ENCODE measurements at regions not wholly inside any gene's neighbourhood (a gene's known extent, or its start where the extent isn't known, plus 50 kb on each side); places are given as distances from the start of the nearest gene placed in this dataset.

DNA sequence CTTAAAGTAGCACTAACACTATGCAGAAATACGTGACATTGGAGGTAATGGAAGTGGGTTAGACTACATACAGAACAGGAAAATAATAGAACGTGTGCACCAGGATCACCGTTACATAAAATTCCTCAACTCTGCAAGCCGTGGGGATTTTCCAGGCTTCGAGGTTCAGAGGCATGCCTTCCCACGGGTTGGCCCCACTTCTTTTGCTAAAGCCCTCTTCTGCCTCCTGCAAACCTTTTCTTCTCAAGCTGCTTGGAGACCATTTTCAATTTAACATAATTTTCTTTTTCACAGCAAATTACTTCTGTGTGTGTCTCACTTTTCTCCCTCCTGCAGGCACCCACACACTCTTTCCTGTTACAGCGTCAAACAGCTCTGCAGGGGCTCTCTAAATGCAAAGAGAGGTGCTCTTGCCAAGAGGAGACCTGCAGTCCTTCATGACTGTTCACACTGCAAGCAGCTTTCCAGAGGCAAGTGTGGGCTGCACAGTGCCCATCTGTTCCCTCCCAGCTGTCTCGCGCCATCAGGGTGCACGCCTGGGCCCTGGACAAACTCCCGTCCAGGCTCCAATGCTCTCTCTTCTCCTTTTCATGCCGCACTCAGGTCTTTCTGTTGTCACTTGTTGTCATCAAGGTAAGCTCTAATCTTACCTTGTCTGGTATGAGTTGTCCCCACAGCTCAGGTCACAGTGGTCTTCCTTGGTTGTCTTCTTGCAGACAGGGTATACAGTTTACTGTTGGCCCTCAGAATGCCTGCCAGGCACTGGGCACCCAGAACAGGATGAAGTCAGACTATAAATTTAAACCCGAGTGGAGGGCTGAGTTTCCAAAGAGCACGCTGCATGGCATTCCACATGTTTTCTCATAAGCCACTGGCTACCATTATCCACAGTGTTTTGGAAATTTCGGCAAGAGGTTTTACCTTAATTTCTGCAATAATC, 164.8 kb upstream of the GGTLC1 start:
- Histone ChIP-seq H3K27ac (ENCODE audit: insufficient read depth, low read length, poor library complexity, severe bottlenecking) (no peak overlapping the region), H3K4me3 (ENCODE audit: insufficient read depth, low read depth, low read length, poor library complexity, severe bottlenecking) (no peak overlapping the region), H3K27me3 (replicated peaks; ENCODE audit: control insufficient read depth, insufficient read depth, low read length, poor library complexity, severe bottlenecking) (no peaks in the 10 kb centered on the region), H3K36me3 (ENCODE audit: control insufficient read depth, insufficient read depth, low read length) (no peaks in the 10 kb centered on the region), H3K9me3 (ENCODE audit: control insufficient read depth, low read length) (no peaks in the 10 kb centered on the region), H3K4me1 (ENCODE audit: control insufficient read depth, insufficient read depth, low read length, poor library complexity, severe bottlenecking) (no peaks in the 10 kb centered on the region)
- no peak for DNase-seq

DNA sequence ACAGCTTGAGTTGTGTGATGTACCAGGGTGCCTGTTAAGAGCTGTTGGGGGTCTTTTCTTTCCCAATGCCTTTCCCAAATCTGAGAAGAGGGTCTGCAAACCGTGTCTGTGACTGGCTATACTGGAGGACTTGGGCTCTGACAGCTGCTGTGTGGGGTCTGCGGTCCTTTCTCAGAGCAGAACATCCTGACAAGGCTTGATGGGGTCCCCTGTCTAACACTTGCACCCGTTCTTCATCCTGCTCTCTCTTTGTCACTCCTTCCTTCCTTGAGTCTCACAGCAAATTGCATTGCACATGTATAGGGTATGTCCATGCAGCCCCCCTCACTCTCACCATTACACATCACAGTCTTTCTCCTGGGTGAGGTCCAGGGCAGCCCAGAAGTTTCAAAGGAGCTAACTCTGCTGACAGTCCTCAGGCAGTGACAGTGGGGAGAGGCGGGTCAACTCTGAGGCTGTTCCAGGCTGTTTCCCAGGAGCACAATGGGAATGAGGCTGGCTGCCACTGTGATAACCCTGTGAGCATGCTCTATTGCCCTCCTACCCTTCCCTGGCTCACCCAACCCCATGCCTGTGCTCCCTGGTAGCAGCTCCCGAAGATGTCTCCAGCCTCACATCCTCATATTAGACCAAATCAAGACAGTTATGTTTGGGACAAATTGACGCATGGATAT, 163.2 kb upstream of the GGTLC1 start:
- no peaks in the 10 kb centered on the region for H3K27me3 ChIP-seq (replicated peaks; ENCODE audit: control insufficient read depth, insufficient read depth, low read length, poor library complexity, severe bottlenecking)
- H3K36me3 ChIP-seq (ENCODE audit: control insufficient read depth, insufficient read depth, low read length): no peaks in the 10 kb centered on the region
- H3K9me3 ChIP-seq (ENCODE audit: control insufficient read depth, low read length): no peaks in the 10 kb centered on the region
- DNase-seq: no peak
- no peak overlapping the region for H3K4me3 ChIP-seq (ENCODE audit: insufficient read depth, low read depth, low read length, poor library complexity, severe bottlenecking)
- H3K27ac ChIP-seq (ENCODE audit: insufficient read depth, low read length, poor library complexity, severe bottlenecking): no peak overlapping the region
- no peaks in the 10 kb centered on the region for H3K4me1 ChIP-seq (ENCODE audit: control insufficient read depth, insufficient read depth, low read length, poor library complexity, severe bottlenecking)

DNA sequence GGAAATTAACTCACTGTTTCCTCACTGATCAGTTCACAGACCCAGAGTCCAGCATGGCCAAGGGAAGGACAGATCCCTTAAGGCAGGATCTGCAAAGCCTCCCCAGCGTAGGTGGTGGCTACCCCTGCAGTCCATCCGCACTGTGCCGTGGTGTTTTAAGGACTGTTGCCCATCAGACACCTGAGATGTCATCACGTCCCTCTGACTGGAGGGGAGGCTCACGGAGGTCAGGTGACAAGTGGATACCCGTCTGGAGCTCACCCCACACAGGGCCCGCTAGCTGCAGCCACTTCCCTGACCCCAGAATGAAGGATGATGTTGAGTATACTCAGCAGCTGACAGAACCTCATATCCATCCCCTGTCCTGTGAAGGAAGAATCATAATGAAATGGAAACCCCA, 161.8 kb upstream of the GGTLC1 start:
- Histone ChIP-seq H3K27me3 (replicated peaks; ENCODE audit: control insufficient read depth, insufficient read depth, low read length, poor library complexity, severe bottlenecking) (no peaks in the 10 kb centered on the region), H3K27ac (ENCODE audit: insufficient read depth, low read length, poor library complexity, severe bottlenecking) (no peak overlapping the region), H3K4me1 (ENCODE audit: control insufficient read depth, insufficient read depth, low read length, poor library complexity, severe bottlenecking) (no peaks in the 10 kb centered on the region), H3K36me3 (ENCODE audit: control insufficient read depth, insufficient read depth, low read length) (no peaks in the 10 kb centered on the region), H3K9me3 (ENCODE audit: control insufficient read depth, low read length) (no peaks in the 10 kb centered on the region), H3K4me3 (ENCODE audit: insufficient read depth, low read depth, low read length, poor library complexity, severe bottlenecking) (no peak overlapping the region)
- DNase-seq: no peak

DNA sequence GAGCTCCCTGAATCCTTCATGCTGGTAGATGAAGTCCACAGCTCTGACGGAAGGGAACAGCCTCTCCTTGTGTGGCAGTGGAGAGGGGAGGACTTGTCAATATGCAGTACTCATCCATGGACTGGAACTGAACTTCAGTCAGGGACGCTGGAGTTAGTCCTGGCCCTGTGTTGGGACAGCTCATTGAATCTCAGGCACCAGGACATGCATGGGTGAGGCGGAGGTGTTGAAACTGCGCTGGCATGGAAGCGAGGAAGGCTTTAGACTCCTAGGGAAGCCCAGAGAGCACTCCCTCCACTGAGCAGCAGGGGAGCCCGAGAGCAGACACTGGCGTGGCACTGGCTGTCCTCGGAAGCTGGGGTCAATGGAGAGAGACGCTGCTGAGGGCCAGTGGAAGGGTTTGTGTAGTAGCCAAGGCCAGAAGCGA, 161.3 kb upstream of the GGTLC1 start:
- Histone ChIP-seq H3K36me3 (ENCODE audit: control insufficient read depth, insufficient read depth, low read length) (no peaks in the 10 kb centered on the region), H3K27me3 (replicated peaks; ENCODE audit: control insufficient read depth, insufficient read depth, low read length, poor library complexity, severe bottlenecking) (no peaks in the 10 kb centered on the region), H3K9me3 (ENCODE audit: control insufficient read depth, low read length) (no peaks in the 10 kb centered on the region), H3K27ac (ENCODE audit: insufficient read depth, low read length, poor library complexity, severe bottlenecking) (no peak overlapping the region), H3K4me1 (ENCODE audit: control insufficient read depth, insufficient read depth, low read length, poor library complexity, severe bottlenecking) (no peaks in the 10 kb centered on the region), H3K4me3 (ENCODE audit: insufficient read depth, low read depth, low read length, poor library complexity, severe bottlenecking) (no peak overlapping the region)
- no peak for DNase-seq

DNA sequence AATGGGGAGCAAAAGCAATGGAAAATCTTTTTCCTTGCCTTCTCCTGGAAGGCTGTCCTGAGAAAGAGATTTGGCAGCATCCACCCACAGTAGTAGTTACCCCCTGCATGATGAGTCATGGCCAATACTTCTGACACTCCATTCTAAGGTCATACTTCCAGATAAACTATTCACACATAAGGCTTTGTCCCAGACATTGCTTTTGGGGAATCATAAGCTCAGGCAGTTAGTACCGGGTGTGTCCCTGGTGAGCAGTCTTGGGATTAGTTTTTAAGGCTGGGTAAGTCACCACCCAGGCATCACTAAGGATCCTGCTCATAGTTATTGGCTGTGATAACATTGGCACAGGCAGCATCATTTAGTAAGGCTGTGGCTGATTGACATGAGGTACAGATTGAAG, 160.6 kb upstream of the GGTLC1 start:
- Histone ChIP-seq H3K36me3 (ENCODE audit: control insufficient read depth, insufficient read depth, low read length) (no peaks in the 10 kb centered on the region), H3K4me3 (ENCODE audit: insufficient read depth, low read depth, low read length, poor library complexity, severe bottlenecking) (no peak overlapping the region), H3K4me1 (ENCODE audit: control insufficient read depth, insufficient read depth, low read length, poor library complexity, severe bottlenecking) (no peaks in the 10 kb centered on the region), H3K27ac (ENCODE audit: insufficient read depth, low read length, poor library complexity, severe bottlenecking) (no peak overlapping the region), H3K9me3 (ENCODE audit: control insufficient read depth, low read length) (no peaks in the 10 kb centered on the region), H3K27me3 (replicated peaks; ENCODE audit: control insufficient read depth, insufficient read depth, low read length, poor library complexity, severe bottlenecking) (no peaks in the 10 kb centered on the region)
- DNase-seq: no peak

DNA sequence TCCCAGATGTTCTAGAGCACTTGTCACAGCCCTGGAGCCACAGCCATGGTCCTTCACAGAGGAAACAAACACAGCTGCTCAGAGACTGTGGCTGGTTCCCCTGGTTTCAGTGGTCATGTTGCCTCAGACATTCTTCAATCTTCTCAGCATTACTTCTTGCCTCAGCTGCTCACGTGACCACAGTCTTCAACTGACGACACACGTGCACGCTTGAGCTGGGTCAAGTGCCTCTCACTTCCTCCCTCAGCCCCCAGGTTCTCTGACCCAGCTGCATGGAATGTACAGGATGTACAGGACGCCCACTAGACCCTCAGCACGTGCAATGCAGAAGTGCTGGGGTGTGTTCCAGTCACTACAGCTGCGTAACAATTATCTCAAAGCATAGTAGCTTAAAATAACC, 159.8 kb upstream of the GGTLC1 start:
- no peak for DNase-seq
- Histone ChIP-seq H3K27ac (ENCODE audit: insufficient read depth, low read length, poor library complexity, severe bottlenecking) (no peak overlapping the region), H3K27me3 (replicated peaks; ENCODE audit: control insufficient read depth, insufficient read depth, low read length, poor library complexity, severe bottlenecking) (no peaks in the 10 kb centered on the region), H3K9me3 (ENCODE audit: control insufficient read depth, low read length) (no peaks in the 10 kb centered on the region), H3K36me3 (ENCODE audit: control insufficient read depth, insufficient read depth, low read length) (no peaks in the 10 kb centered on the region), H3K4me1 (ENCODE audit: control insufficient read depth, insufficient read depth, low read length, poor library complexity, severe bottlenecking) (no peaks in the 10 kb centered on the region), H3K4me3 (ENCODE audit: insufficient read depth, low read depth, low read length, poor library complexity, severe bottlenecking) (no peak overlapping the region)

DNA sequence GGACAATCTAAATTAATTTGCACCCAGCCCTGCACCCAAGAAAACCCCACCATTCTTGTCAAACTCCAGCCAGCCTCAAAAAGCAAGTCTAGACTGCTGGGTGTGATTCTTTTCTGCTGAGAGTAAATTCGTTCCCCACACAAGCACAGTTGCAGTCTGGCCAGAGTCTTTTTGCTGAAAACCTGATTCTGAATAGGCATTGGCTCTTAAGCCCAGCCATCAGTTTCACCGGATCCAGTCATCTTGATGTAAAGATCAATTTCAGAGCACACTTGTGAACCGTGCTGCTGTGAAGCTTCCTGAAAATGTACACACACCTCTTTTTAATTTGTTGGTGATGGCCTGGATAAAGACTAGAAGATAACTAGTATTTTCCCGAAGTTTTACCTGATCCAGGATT, 159.4 kb upstream of the GGTLC1 start:
- Histone ChIP-seq H3K27ac (ENCODE audit: insufficient read depth, low read length, poor library complexity, severe bottlenecking) (no peak overlapping the region), H3K27me3 (replicated peaks; ENCODE audit: control insufficient read depth, insufficient read depth, low read length, poor library complexity, severe bottlenecking) (no peaks in the 10 kb centered on the region), H3K36me3 (ENCODE audit: control insufficient read depth, insufficient read depth, low read length) (no peaks in the 10 kb centered on the region), H3K4me1 (ENCODE audit: control insufficient read depth, insufficient read depth, low read length, poor library complexity, severe bottlenecking) (no peaks in the 10 kb centered on the region), H3K4me3 (ENCODE audit: insufficient read depth, low read depth, low read length, poor library complexity, severe bottlenecking) (no peak overlapping the region), H3K9me3 (ENCODE audit: control insufficient read depth, low read length) (no peaks in the 10 kb centered on the region)
- DNase-seq: no peak

DNA sequence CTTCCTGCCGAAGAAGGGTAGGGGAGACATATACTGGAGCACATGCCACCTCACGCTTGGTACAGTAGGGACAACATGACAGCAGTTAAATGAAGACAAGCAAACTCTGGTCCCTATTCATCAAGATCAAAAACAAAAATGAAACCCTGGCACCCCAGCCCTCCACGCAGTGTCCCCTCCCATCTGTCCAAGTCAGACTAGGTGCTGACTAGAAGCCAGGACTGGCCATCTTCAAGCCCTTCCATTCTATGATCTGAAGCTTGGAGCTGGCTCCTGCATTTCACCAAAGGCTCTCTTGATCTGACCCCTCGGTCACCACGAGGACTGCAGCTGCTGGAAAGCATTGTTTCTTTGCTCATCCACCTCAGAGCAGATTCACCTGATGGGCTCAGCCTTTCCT, 158.9 kb upstream of the GGTLC1 start:
- H3K4me3 ChIP-seq (ENCODE audit: insufficient read depth, low read depth, low read length, poor library complexity, severe bottlenecking): no peak overlapping the region
- H3K27ac ChIP-seq (ENCODE audit: insufficient read depth, low read length, poor library complexity, severe bottlenecking): no peak overlapping the region
- H3K36me3 ChIP-seq (ENCODE audit: control insufficient read depth, insufficient read depth, low read length): no peaks in the 10 kb centered on the region
- no peaks in the 10 kb centered on the region for H3K9me3 ChIP-seq (ENCODE audit: control insufficient read depth, low read length)
- DNase-seq: no peak
- H3K4me1 ChIP-seq (ENCODE audit: control insufficient read depth, insufficient read depth, low read length, poor library complexity, severe bottlenecking): no peaks in the 10 kb centered on the region
- no peaks in the 10 kb centered on the region for H3K27me3 ChIP-seq (replicated peaks; ENCODE audit: control insufficient read depth, insufficient read depth, low read length, poor library complexity, severe bottlenecking)

DNA sequence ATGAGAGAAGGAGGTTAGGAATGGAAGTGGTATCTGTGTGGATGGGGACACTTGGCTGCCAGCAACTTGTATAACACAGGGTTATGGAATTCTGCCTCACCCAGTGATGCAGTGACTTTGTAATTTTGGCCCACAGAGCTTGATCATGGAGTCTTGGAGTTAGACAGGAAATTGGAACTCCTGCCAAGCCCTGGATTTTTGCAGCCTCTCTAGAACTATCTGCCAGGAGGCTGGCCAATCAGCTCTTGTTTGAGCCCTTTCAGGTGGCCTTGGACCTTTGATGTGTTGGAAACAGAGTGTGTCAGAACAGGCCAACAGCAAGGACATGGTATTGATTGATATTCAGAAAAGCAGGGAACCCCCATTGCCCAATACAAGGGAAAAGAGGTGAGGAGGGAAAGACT, 157.7 kb upstream of the GGTLC1 start:
- Histone ChIP-seq H3K27ac (ENCODE audit: insufficient read depth, low read length, poor library complexity, severe bottlenecking) (no peak overlapping the region), H3K36me3 (ENCODE audit: control insufficient read depth, insufficient read depth, low read length) (no peaks in the 10 kb centered on the region), H3K4me1 (ENCODE audit: control insufficient read depth, insufficient read depth, low read length, poor library complexity, severe bottlenecking) (no peaks in the 10 kb centered on the region), H3K27me3 (replicated peaks; ENCODE audit: control insufficient read depth, insufficient read depth, low read length, poor library complexity, severe bottlenecking) (no peaks in the 10 kb centered on the region), H3K4me3 (ENCODE audit: insufficient read depth, low read depth, low read length, poor library complexity, severe bottlenecking) (no peak overlapping the region), H3K9me3 (ENCODE audit: control insufficient read depth, low read length) (no peaks in the 10 kb centered on the region)
- DNase-seq: no peak

DNA sequence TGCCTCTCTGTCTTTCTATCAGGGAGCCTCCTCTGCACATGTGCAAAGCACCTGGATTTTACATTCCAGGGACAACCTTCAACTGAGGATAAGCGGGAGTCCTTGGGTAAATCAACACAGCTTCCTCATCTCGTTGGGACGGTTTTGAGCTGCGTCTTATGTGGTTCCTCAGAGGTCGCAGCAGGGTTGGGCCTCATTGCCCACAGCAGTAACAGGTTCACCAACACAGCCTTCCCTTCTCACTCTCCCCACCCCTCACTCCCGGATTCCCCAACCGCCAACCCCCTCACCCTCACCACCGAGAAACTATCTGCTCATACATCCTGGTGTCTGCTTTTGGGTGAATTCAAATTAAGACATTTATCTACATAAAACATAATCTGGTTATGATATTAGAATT, 155.8 kb upstream of the GGTLC1 start:
- H3K4me3 ChIP-seq (ENCODE audit: insufficient read depth, low read depth, low read length, poor library complexity, severe bottlenecking): no peak overlapping the region
- no peaks in the 10 kb centered on the region for H3K4me1 ChIP-seq (ENCODE audit: control insufficient read depth, insufficient read depth, low read length, poor library complexity, severe bottlenecking)
- H3K9me3 ChIP-seq (ENCODE audit: control insufficient read depth, low read length): no peaks in the 10 kb centered on the region
- H3K27me3 ChIP-seq (replicated peaks; ENCODE audit: control insufficient read depth, insufficient read depth, low read length, poor library complexity, severe bottlenecking): no peaks in the 10 kb centered on the region
- H3K36me3 ChIP-seq (ENCODE audit: control insufficient read depth, insufficient read depth, low read length): no peaks in the 10 kb centered on the region
- H3K27ac ChIP-seq (ENCODE audit: insufficient read depth, low read length, poor library complexity, severe bottlenecking): no peak overlapping the region
- no peak for DNase-seq
